ENCODE measurements at regions not wholly inside any gene's neighbourhood (a gene's known extent, or its start where the extent isn't known, plus 50 kb on each side); places are given as distances from the start of the nearest gene placed in this dataset.

- no peak for TF ChIP-seq POLR2A (IDR thresholded peaks at IDR 0.05)
- no peak for TF ChIP-seq CTCF (IDR thresholded peaks at IDR 0.05)
- no peak for TF ChIP-seq EP300 (IDR thresholded peaks at IDR 0.05)
- no peak for TF ChIP-seq POLR2AphosphoS5 (IDR thresholded peaks at IDR 0.05)
Measured at GRCh38 chr6:113562248-113562647, 294.9 kb upstream of the MARCKS start.
